ENCODE measurements at regions not wholly inside any gene's neighbourhood (a gene's known extent, or its start where the extent isn't known, plus 50 kb on each side); places are given as distances from the start of the nearest gene placed in this dataset.

DNA sequence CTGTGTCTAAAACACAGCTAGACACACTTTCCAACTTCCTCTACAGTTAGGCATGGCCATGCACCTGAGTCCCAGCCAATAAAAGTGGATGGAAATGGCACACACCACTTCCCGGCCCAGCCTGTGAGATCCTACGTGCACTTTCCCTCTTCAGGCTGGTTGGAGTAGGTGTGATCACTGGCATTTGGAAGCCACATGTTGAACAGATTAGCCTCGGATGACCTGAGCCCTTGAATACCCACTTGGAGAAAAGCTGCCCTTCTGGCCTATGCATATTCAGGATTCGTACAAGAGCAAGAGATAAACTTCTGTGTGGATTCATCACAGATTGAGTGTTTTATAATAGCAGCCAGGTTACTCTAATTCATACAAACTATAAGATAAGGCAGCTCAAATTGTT lies 359.0 kb upstream of the SLC30A5 start:
- DNase-seq (ENCODE audit: low spot score), result no peak
- in situ Hi-C loops (cut with MboI; ENCODE audit: low sequenced_read_pairs, unreplicated experiment), result no loop called here
- TF ChIP-seq, protein P1, sequence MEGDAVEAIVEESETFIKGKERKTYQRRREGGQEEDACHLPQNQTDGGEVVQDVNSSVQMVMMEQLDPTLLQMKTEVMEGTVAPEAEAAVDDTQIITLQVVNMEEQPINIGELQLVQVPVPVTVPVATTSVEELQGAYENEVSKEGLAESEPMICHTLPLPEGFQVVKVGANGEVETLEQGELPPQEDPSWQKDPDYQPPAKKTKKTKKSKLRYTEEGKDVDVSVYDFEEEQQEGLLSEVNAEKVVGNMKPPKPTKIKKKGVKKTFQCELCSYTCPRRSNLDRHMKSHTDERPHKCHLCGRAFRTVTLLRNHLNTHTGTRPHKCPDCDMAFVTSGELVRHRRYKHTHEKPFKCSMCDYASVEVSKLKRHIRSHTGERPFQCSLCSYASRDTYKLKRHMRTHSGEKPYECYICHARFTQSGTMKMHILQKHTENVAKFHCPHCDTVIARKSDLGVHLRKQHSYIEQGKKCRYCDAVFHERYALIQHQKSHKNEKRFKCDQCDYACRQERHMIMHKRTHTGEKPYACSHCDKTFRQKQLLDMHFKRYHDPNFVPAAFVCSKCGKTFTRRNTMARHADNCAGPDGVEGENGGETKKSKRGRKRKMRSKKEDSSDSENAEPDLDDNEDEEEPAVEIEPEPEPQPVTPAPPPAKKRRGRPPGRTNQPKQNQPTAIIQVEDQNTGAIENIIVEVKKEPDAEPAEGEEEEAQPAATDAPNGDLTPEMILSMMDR (IDR thresholded peaks at IDR 0.05; ENCODE audit: borderline replicate concordance, control extremely low read depth, extremely low read depth, insufficient read depth, missing control alignments), result no peak

DNA sequence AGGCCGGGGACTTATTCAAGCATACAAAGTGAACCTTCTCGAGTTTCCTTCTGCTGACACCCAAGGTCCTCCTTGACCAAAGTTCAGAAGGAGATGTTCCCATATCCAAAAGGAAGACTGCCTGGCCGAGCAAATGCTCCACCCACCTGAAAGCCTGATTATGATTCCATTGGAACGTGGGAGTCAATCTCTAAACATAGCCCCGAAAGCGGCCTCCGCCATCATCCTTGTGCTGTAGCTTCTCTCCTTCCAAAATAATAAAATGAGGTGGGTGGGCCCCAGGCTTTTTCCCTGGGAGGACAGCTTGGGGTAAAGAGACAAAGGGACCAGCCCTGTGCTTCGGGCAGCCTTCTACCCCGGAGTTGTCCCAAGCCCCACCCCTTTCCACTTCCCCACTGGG lies 355.6 kb upstream of the SLC30A5 start:
- in situ Hi-C loops (cut with MboI; ENCODE audit: low sequenced_read_pairs, unreplicated experiment), result no loop called here
- TF ChIP-seq, protein P1 (IDR thresholded peaks at IDR 0.05; ENCODE audit: borderline replicate concordance, control extremely low read depth, extremely low read depth, insufficient read depth, missing control alignments), result no peak
- no peak for DNase-seq (ENCODE audit: low spot score)

GRCh38 chr5:68738841-68739240 lies 355.0 kb upstream of the SLC30A5 start:
- TF ChIP-seq, protein P1 (IDR thresholded peaks at IDR 0.05; ENCODE audit: borderline replicate concordance, control extremely low read depth, extremely low read depth, insufficient read depth, missing control alignments), result no peak
- in situ Hi-C loops (cut with MboI; ENCODE audit: low sequenced_read_pairs, unreplicated experiment), result no loop called here

DNA sequence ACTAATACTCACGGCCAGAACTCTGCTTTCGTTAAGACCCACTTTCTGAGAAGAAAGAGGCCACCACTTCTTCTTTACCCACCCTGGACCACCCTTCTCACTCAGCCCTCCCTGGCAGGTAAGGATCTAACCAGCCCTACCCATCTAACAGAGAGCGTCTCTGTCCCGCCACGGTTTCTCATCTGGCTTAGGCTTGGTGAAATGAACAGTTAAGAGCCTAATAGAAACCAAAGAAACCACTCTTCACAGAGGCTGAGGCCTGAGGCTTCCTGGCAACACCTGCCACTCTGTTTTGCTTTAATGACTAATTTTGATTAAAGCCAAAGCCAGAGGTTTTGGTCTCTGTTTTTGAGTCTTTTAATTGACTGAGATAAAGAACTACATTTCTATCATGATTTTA lies 354.1 kb upstream of the SLC30A5 start:
- TF ChIP-seq, protein P1 (IDR thresholded peaks at IDR 0.05; ENCODE audit: borderline replicate concordance, control extremely low read depth, extremely low read depth, insufficient read depth, missing control alignments), result no peak
- peak; percentile 42 for DNase-seq (ENCODE audit: low spot score)

More at GRCh38 chr5:68738841-68739240, 355.0 kb upstream of the SLC30A5 start:
- no peak for DNase-seq (ENCODE audit: low spot score)

DNA sequence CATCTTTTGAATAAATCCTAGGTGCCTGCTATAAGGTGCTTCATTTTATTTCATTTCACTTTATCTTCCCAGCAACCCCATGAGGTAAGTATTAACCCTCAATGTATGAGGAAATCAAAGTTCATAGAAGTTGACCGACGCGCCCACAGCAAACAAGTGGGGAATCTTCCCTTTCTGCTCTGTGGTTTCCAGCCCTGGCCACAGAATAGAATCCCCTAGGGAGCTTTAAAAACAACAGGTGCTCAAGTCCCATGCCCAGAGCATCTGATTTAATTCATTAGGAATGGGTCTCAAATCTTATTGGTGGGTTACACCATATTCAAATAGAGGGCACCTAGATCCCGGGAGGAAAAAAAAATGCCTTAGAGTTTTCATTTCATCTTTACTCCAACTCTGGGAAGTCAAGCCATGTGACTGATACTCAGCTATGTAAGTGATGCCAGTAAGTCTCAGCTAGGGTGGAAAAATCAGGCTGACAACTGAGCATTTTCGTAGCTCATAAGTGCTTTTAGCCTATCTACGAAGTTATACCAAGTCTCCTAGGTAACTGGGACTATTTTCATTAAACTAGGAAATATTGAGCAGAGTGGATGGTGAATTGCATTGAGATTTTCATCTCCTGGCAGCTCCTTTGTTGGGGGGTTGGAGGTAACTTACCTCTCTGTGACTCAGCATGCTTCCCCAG lies 353.4 kb upstream of the SLC30A5 start:
- in situ Hi-C loops (cut with MboI; ENCODE audit: low sequenced_read_pairs, unreplicated experiment), result no loop called here
- peak; percentile 39 for DNase-seq (ENCODE audit: low spot score)
- TF ChIP-seq, protein P1 (IDR thresholded peaks at IDR 0.05; ENCODE audit: borderline replicate concordance, control extremely low read depth, extremely low read depth, insufficient read depth, missing control alignments), result no peak

More for the DNA sequence above, 354.1 kb upstream of the SLC30A5 start:
- in situ Hi-C loops (cut with MboI; ENCODE audit: low sequenced_read_pairs, unreplicated experiment), result no loop called here

GRCh38 chr5:68744206-68744605 lies 349.6 kb upstream of the SLC30A5 start:
- in situ Hi-C loops (cut with MboI; ENCODE audit: low sequenced_read_pairs, unreplicated experiment), result no loop called here
- TF ChIP-seq, protein P1 (IDR thresholded peaks at IDR 0.05; ENCODE audit: borderline replicate concordance, control extremely low read depth, extremely low read depth, insufficient read depth, missing control alignments), result no peak
- DNase-seq (ENCODE audit: low spot score), result no peak

Data from GM13976 (cell line).